ENCODE measurements at regions not wholly inside any gene's neighbourhood (a gene's known extent, or its start where the extent isn't known, plus 50 kb on each side); places are given as distances from the start of the nearest gene placed in this dataset.

DNA sequence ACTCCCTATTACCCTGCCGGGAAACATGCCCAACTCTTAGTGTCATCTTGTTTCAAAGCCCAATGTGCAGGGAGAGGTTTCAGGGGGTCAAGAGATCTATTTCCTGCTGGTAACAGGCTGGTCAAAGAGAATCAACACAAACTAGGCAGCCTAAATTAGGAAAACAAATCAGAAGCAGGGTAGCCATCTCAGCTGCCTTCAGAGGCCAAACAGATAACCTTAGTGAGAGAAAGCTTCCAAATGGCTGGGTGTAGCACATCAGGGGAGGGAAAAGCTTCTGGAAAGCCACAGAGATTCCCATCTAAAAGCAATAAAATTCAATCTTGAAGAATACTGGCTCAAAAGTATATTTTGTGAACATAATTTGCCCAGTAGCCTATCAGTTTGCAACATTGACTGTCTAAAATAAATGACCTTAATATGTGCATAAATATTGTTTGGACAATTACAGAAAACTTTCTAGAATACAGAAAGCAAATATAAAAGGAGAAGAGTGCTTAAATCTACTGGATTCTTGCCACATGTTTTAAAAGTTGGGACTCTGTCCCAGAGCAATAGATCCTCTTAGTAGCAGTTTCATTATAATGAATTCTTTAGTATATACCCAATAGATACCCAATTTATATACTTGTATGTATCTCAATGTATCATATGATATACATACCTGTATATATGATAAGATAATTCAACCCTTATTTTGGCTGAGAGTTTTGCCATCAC, 371.9 kb upstream of the RARB start:
- TF ChIP-seq, protein P1, sequence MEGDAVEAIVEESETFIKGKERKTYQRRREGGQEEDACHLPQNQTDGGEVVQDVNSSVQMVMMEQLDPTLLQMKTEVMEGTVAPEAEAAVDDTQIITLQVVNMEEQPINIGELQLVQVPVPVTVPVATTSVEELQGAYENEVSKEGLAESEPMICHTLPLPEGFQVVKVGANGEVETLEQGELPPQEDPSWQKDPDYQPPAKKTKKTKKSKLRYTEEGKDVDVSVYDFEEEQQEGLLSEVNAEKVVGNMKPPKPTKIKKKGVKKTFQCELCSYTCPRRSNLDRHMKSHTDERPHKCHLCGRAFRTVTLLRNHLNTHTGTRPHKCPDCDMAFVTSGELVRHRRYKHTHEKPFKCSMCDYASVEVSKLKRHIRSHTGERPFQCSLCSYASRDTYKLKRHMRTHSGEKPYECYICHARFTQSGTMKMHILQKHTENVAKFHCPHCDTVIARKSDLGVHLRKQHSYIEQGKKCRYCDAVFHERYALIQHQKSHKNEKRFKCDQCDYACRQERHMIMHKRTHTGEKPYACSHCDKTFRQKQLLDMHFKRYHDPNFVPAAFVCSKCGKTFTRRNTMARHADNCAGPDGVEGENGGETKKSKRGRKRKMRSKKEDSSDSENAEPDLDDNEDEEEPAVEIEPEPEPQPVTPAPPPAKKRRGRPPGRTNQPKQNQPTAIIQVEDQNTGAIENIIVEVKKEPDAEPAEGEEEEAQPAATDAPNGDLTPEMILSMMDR (conservative IDR thresholded peaks at IDR 0.05; ENCODE audit: control insufficient read depth, insufficient read depth, low read depth, low read length): no peak
- DNase-seq (ENCODE audit: low read depth): no peak
- no peak overlapping the region for H3K4me3 ChIP-seq (ENCODE audit: control insufficient read depth, low read depth, low read length)

DNA sequence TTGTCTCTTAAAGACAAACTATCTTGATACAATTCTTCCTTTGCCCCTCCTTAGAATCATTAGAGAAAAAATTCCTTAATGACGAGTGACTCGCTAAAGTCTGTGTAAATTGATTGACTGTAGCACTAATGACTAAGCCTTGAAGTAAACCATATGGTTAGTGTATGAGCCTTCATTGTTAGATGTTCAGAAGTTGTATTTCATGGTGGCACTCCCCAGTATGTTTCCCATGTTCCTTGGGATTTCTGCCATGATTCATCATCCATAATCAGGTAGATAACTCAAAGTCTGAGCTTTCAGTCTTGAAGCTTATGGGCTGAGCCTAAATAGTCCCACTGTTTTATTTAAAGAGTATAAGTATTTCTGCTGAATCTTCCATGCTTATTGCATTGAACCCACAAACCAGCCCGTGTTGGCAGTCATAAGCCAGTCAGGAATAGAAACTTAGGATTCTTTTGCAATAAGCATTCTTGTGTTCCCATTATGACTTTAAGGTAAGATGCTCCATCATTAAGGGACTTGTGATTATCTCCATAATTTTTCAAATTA, 371.2 kb upstream of the RARB start:
- no peak for DNase-seq (ENCODE audit: low read depth)
- TF ChIP-seq, protein P1 (conservative IDR thresholded peaks at IDR 0.05; ENCODE audit: control insufficient read depth, insufficient read depth, low read depth, low read length): no peak
- H3K4me3 ChIP-seq (ENCODE audit: control insufficient read depth, low read depth, low read length): no peak overlapping the region

- TF ChIP-seq, protein P1 (conservative IDR thresholded peaks at IDR 0.05; ENCODE audit: control insufficient read depth, insufficient read depth, low read depth, low read length): no peak
- no peak overlapping the region for H3K4me3 ChIP-seq (ENCODE audit: control insufficient read depth, low read depth, low read length)
- DNase-seq (ENCODE audit: low read depth): no peak
Measured at GRCh38 chr3:25057379-25057778, 370.7 kb upstream of the RARB start.

DNA sequence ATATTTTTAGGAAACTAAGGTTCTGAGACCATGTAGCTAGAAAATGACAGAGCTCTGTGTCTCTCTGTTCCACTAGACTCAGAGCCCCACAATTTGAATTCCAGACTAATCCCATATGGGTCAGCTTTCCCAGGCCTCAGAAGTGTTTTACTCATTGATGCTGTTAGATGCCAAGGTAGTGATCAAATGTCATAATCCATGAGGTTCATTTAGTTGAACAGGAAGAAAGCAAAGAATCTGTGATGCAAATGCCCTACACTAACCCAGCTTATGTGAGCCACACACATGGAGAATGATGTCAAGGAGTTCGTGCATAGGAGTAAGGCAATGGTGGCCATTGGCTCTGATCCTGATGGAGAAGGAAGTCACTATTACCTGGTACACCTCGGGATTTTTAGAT, 363.4 kb upstream of the RARB start:
- DNase-seq (ENCODE audit: low read depth): no peak
- TF ChIP-seq, protein P1 (conservative IDR thresholded peaks at IDR 0.05; ENCODE audit: control insufficient read depth, insufficient read depth, low read depth, low read length): no peak
- H3K4me3 ChIP-seq (ENCODE audit: control insufficient read depth, low read depth, low read length): no peak overlapping the region

GRCh38 chr3:25069970-25070369, 358.1 kb upstream of the RARB start:
- no peak for DNase-seq (ENCODE audit: low read depth)
- TF ChIP-seq, protein P1 (conservative IDR thresholded peaks at IDR 0.05; ENCODE audit: control insufficient read depth, insufficient read depth, low read depth, low read length): no peak
- H3K4me3 ChIP-seq (ENCODE audit: control insufficient read depth, low read depth, low read length): no peak overlapping the region

GRCh38 chr3:25071846-25072245, 356.2 kb upstream of the RARB start:
- DNase-seq (ENCODE audit: low read depth): no peak
- no peak overlapping the region for H3K4me3 ChIP-seq (ENCODE audit: control insufficient read depth, low read depth, low read length)
- TF ChIP-seq, protein P1 (conservative IDR thresholded peaks at IDR 0.05; ENCODE audit: control insufficient read depth, insufficient read depth, low read depth, low read length): no peak
